K562 (cell line): ENCODE measurements at regions not wholly inside any gene's neighbourhood (a gene's known extent, or its start where the extent isn't known, plus 50 kb on each side); places are given as distances from the start of the nearest gene placed in this dataset.

Source experiments
- CTCF ChIP-seq, 3 experiments: IDR thresholded peaks in 2 of 3; conservative IDR thresholded peaks in 1 of 3; 2 replicates each; pipeline ENCODE4 v1.5.1; 2011 to 2012; ENCODE audit warnings: low read length in 3 of 3, mild to moderate bottlenecking in 3 of 3, control low read depth in 2 of 3, improper control_type of control experiment in 1 of 3, inconsistent platforms in 1 of 3, low read depth in 1 of 3, mixed read lengths in 1 of 3, moderate library complexity in 1 of 3; ENCODE audit not compliant: insufficient read depth in 2 of 3
- E4F1 ChIP-seq: fragments of 250-450 bp; sonication (Bioruptor Pico); IDR thresholded peaks from 2 replicates; pipeline ENCODE4 v1.5.0; 2021; ENCODE audit warnings: mild to moderate bottlenecking, borderline replicate concordance
- EZH2 ChIP-seq: IDR thresholded peaks from 2 replicates; pipeline ENCODE4 v1.6.1; 2012; ENCODE audit warnings: low read depth, mild to moderate bottlenecking, inconsistent platforms, low read length, borderline replicate concordance
- FIP1L1 ChIP-seq: fragments of 200-400 bp; formaldehyde crosslinking; IDR thresholded peaks from 2 replicates; pipeline ENCODE4 v1.6.1; 2018; ENCODE audit warnings: mild to moderate bottlenecking, low read depth, low read length; ENCODE audit not compliant: poor library complexity, severe bottlenecking
- JUN ChIP-seq, 2 experiments: sonication (generic) in 1 of 2; formaldehyde crosslinking in 1 of 2; IDR thresholded peaks; 2 replicates each; pipeline versions ENCODE4 v1.6.1 to v1.8.0; 2012 to 2022; ENCODE audit warnings: borderline replicate concordance in 2 of 2, mild to moderate bottlenecking in 2 of 2, improper control_type of control experiment in 1 of 2, low read depth in 1 of 2, low read length in 1 of 2, missing genetic modification reagents in 1 of 2
- KLF13 ChIP-seq: fragments of 450-650 bp; IDR thresholded peaks from 2 replicates; pipeline ENCODE4 v1.6.1; 2016; ENCODE audit warnings: missing genetic modification characterization, low read depth, mild to moderate bottlenecking, missing compliant biosample characterization, moderate library complexity, borderline replicate concordance
- POLR2A ChIP-seq: fragments of 450-650 bp; conservative IDR thresholded peaks from 2 replicates; pipeline ENCODE4 v1.6.1; 2016
- USF2 ChIP-seq: sonication (generic); formaldehyde crosslinking; IDR thresholded peaks from 2 replicates; pipeline ENCODE4 v1.5.0; 2020; ENCODE audit warnings: missing genetic modification reagents

GRCh38 chr1:98555814-98556213 is 105.7 kb upstream of the SNX7 start:
- no peak for TF ChIP-seq EZH2
- no peak for TF ChIP-seq CTCF (IDR thresholded peaks at IDR 0.05 in 2 of 3, conservative IDR thresholded peaks at IDR 0.05 in 1 of 3; ENCODE audit: insufficient read depth in 2 of 3, low read depth in 1 of 3, low read length in 3 of 3)
- no peak for TF ChIP-seq KLF13 (tag)
- no peak for TF ChIP-seq USF2 (CRISPR knock-in tag)
- no peak for TF ChIP-seq JUN (IDR thresholded peaks at IDR 0.05; ENCODE audit: borderline replicate concordance, low read depth, low read length)
- TF ChIP-seq JUN (CRISPR knock-in tag; IDR thresholded peaks at IDR 0.05; ENCODE audit: borderline replicate concordance) = no peak
- TF ChIP-seq E4F1 = no peak
- TF ChIP-seq POLR2A = no peak
- no peak for TF ChIP-seq FIP1L1
